ENCODE measurements at regions not wholly inside any gene's neighbourhood (a gene's known extent, or its start where the extent isn't known, plus 50 kb on each side); places are given as distances from the start of the nearest gene placed in this dataset.
A peak's percentile ranks its signal among the peaks of the same experiment; 100 is the strongest.
"Not testable (repeated sequence)": the region's sequence is repeated elsewhere in the genome, so short reads cannot be mapped to it uniquely, and the experiment has no call there.

- no peak for DNase-seq
These were observed 443.0 kb downstream of the TFAP2B start for GRCh38 chr6:51261691-51262090.

- no peak for DNase-seq
These were observed 446.8 kb downstream of the TFAP2B start for GRCh38 chr6:51265426-51265825.

GRCh38 chr6:51266604-51267003 lies 447.9 kb downstream of the TFAP2B start:
- no peak for DNase-seq

- DNase-seq = no peak
These were observed 450.0 kb downstream of the TFAP2B start for GRCh38 chr6:51268666-51269065.

GRCh38 chr6:51269876-51270275 lies 451.2 kb downstream of the TFAP2B start:
- no peak for DNase-seq

GRCh38 chr6:51271615-51272014 lies 452.9 kb downstream of the TFAP2B start:
- no peak for DNase-seq

- DNase-seq = no peak
These were observed 454.7 kb downstream of the TFAP2B start for GRCh38 chr6:51273228-51273961.

GRCh38 chr6:51277474-51277873 lies 458.8 kb downstream of the TFAP2B start:
- no peak for DNase-seq

GRCh38 chr6:51282026-51282425 lies 463.4 kb downstream of the TFAP2B start:
- DNase-seq = no peak

GRCh38 chr6:51283723-51284355 lies 465.2 kb downstream of the TFAP2B start:
- DNase-seq = no peak

- DNase-seq = no peak
These were observed 467.2 kb downstream of the TFAP2B start for GRCh38 chr6:51285876-51286275.

- no peak for DNase-seq
These were observed 470.4 kb downstream of the TFAP2B start for GRCh38 chr6:51289041-51289440.

- no peak for DNase-seq
These were observed 474.0 kb downstream of the TFAP2B start for GRCh38 chr6:51292659-51293058.

GRCh38 chr6:51299621-51300380 lies 481.1 kb downstream of the TFAP2B start:
- DNase-seq = peak; percentile 31

- DNase-seq = no peak
These were observed 481.8 kb downstream of the TFAP2B start for GRCh38 chr6:51300510-51300909.

GRCh38 chr6:51301962-51302361 lies 483.3 kb downstream of the TFAP2B start:
- DNase-seq = no peak

- no peak for DNase-seq
These were observed 483.8 kb downstream of the TFAP2B start for GRCh38 chr6:51302431-51302830.

- DNase-seq = no peak
These were observed 484.7 kb downstream of the TFAP2B start for GRCh38 chr6:51303338-51303737.

- no peak for DNase-seq
These were observed 496.3 kb downstream of the TFAP2B start for GRCh38 chr6:51314965-51315364.

GRCh38 chr6:51318674-51319073 lies 500.0 kb downstream of the TFAP2B start:
- no peak for DNase-seq

- DNase-seq = not testable (repeated sequence)
These were observed 502.8 kb downstream of the TFAP2B start for GRCh38 chr6:51321477-51321876.

GRCh38 chr6:51322505-51322904 lies 503.8 kb downstream of the TFAP2B start:
- no peak for DNase-seq

GRCh38 chr6:51323056-51323455 lies 504.4 kb downstream of the TFAP2B start:
- no peak for DNase-seq

- DNase-seq = no peak
These were observed 512.3 kb downstream of the TFAP2B start for GRCh38 chr6:51330971-51331370.

Data from NCI-H345 (cell line).